NCI-H524 treated with DMSO at 0.1 percent for 48 hours (cell line): ENCODE measurements at regions not wholly inside any gene's neighbourhood (a gene's known extent, or its start where the extent isn't known, plus 50 kb on each side); places are given as distances from the start of the nearest gene placed in this dataset.

Experiments used
- DNase-seq: peaks from one replicate; lab custom pipeline; 2025; lab: John Stamatoyannopoulos, UW

DNA sequence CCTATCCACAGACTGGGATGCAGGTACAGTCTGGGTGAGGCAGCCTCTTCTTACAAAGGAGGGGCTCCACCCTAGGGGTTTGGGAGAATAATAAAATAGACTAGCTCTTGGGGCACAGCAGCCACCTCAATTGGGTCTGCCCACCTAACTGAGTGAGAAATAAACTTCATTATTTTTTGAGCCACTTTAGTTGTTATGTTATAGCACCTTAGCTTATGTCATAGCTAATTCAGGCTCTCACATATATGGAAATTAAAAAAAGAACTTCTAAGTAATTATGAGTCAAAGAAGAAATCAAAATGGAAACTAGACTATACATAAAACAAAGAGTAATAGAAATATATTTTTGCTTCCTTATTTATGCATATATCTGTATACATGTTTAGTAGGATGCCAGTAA is 318.5 kb upstream of the B3GALT2 start:
- DNase-seq, result no peak

- no peak for DNase-seq
Observed at GRCh38 chr1:193498088-193498655, 311.8 kb upstream of the B3GALT2 start.

GRCh38 chr1:193494368-193494767 is 308.0 kb upstream of the B3GALT2 start:
- no peak for DNase-seq

DNA sequence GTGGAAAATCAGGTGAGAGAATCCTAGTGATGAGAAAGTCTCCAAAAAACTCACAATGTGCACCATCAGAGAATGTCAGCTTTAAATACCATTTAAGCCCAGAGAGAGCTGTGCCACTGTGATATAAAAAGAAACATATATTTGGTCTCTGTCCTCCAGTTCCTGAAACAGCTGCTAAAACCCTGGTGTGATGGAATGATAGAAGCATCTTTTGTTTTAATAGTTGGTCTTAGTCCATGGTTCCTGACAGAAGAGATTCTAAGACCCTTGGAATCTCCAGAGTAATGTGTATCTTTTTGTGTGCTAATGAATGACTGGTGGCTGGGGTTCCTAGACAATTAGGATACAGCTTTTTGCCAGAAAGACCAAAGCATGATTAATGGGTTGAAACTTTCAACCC is 302.8 kb upstream of the B3GALT2 start:
- DNase-seq, result no peak

- no peak for DNase-seq
Observed at GRCh38 chr1:193487722-193488121, 301.3 kb upstream of the B3GALT2 start.

GRCh38 chr1:193486671-193487229 is 300.3 kb upstream of the B3GALT2 start:
- DNase-seq, result no peak

DNA sequence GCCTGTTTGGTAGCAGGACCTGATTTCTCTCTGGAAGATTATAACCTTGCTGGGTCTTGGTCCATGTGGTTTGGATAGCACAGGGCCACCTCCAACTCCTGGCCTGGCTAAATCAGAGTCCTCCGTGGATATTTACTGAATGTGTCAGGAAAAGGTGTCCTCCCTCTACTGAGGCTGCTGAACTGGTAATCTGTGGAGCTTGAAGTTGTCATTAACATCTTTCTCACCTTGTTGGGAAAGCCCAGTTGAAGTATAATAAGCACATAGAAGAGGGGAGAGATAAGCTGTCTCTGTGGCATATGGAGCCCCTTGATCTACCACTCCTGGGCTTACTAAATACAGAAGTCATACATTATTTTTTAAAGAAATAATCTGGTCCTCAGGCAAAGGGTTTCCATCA is 294.3 kb upstream of the B3GALT2 start:
- peak; percentile 28 for DNase-seq

DNA sequence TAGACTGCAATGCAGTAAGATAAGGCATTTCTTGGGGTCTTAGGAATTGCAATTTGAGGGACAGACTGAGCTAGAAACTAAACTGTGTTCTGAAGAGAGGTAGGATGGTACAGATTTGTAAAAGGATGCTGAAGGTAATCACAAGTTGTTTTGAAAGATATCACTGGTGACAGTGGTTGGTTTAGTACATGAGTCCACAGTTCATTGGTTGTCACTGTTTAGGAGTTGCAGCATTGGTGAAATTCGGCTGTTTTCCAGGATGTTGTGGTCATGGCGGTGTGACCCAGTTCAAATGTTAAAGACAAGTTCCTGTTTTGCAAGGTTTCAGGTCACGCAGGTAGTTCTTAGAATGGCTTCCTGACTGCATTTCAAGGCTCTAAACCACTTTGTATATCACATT is 292.8 kb upstream of the B3GALT2 start:
- no peak for DNase-seq

DNA sequence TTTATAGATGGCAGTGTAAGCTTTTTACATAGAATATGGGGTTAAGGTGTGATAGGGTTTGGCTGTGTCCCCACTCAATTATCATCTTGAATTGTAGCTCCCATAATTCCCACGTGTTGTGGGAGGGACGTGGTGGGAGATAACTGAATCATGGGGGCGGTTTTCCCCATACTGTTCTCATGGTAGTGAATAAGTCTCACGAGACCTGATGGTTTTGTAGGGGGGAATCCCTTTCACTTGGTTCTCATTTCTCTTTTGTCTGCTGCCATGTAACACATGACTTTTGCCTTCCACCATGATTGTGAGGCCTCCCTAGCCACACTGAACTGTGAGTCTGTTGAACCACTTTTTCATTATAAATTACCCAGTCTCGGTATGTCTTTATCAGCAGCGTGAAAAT is 290.3 kb upstream of the B3GALT2 start:
- no peak for DNase-seq

DNA sequence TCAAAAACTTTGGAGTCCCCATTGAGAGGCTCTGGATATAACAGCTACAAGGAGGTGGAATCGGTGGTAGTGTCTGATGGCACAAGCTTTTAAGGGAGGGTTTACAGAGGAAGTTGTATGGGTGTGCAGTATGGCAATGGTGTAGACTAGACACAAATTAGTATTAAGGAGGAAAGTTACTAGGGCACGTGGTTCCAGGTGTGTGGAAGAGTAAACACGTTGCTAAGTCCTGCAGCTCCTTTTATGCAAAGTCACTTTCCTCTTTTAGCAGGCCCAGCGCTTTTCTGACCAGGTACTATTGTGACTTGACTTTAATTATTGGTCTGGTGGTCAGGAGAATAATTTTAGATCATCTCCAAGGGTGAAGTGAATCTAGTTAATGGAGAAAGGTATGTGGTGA is 287.5 kb upstream of the B3GALT2 start:
- no peak for DNase-seq

- no peak for DNase-seq
Observed at GRCh38 chr1:193472838-193473398, 286.5 kb upstream of the B3GALT2 start.

DNA sequence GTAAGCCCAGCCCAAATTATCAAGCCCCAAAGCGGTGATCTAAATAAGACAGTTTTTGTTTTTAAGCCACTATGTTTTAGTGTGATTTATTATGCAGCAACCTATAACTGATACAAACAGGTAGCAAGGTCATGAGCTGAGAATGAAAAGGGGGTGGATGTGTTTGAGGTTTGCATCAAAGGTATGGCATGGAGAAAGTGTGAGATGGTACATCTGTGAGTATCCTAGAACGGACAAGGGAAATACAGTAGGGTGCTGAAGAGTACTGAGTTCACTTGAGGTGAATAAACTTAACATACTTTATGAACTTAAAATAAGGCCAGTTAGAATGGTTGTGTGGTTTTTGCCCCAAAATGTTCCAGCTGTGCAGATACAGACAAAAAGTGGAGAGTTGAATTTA is 286.0 kb upstream of the B3GALT2 start:
- no peak for DNase-seq

DNA sequence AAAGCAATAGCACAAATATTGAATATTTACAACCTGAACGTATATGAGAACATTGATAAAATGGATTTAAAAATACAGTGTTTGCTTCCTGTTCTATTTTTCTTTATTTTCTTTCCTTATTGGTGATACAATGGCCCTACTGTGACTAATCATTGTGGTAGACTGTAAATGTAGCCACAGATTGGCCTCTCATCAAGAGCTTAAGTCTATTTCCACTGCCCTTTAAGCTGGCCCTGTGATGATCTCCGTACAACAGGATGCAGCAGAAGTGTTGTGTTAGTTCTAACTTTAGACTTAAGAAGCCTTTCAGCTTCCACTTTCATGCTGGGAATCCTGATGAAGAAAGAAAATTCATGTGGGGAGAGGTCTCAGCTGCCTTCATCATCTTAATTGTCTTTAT is 285.6 kb upstream of the B3GALT2 start:
- no peak for DNase-seq

DNA sequence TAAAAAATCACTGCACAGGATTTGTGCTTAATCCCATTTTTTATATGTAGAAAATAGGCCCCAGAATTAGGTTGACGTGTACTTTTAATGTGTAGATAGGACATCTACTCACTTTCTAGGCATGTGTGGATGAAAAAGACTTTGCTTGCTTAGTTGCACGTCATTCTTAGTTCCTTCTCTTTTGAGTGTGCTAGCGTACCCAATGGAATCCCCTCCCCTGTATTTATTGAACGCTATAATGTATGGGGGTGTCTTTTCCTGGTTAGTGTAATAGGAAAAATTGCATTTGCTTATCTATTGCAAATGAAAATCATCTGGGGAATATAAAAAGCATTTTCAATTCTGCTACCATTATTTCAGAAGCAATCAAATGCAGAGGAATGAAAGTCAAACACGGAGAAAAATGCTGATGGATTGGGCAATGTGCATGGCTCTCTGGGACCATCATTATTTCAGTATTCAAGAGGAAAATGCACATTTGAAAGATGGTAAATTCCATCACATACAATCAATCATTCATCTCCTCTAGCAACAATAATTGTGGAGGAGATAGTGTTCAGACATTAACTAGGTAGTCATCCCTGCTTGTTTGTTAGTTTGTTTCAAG is 277.0 kb upstream of the B3GALT2 start:
- DNase-seq, result no peak

GRCh38 chr1:193462629-193463320 is 276.4 kb upstream of the B3GALT2 start:
- no peak for DNase-seq

DNA sequence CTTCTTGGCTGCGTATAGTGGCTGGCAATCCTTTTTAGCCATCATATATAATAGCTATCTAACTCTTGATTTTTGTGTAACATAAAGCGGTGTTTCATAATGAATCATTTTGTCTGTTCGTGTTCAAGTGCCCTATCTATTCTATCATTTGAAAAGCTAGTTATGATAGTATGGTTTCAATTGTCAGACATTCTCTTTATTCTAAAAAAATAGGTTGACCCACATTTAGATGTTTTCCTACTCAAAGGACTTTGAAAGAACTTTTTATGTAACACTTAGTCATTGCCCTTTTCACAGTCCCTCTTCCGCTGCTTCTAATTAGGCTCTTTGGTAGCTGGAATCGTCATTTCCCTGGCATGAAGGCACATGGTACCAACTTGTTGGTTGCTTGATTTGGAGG is 272.2 kb upstream of the B3GALT2 start:
- DNase-seq, result no peak

- DNase-seq, result no peak
Observed at GRCh38 chr1:193457676-193458075, 271.3 kb upstream of the B3GALT2 start.

GRCh38 chr1:193456811-193457280 is 270.4 kb upstream of the B3GALT2 start:
- DNase-seq, result no peak

- DNase-seq, result no peak
Observed at GRCh38 chr1:193451606-193452005, 265.2 kb upstream of the B3GALT2 start.

DNA sequence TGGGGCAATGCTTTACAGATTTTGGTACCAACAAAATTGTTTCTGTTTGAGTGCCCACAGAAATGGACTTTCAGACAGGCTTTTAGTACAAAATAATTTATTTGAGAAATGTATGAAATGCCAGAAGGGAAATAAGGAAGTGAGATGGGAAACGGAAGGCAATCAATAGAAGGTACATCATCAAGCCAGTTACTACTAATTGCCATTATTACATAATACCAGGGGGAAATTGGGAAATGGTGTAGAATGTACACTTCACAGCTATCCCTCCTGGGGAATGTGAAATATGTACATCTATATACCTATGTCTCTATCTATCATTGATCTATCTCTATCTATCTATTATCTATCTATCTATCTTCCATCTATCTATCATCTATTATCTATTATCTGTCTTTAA is 264.6 kb upstream of the B3GALT2 start:
- no peak for DNase-seq

DNA sequence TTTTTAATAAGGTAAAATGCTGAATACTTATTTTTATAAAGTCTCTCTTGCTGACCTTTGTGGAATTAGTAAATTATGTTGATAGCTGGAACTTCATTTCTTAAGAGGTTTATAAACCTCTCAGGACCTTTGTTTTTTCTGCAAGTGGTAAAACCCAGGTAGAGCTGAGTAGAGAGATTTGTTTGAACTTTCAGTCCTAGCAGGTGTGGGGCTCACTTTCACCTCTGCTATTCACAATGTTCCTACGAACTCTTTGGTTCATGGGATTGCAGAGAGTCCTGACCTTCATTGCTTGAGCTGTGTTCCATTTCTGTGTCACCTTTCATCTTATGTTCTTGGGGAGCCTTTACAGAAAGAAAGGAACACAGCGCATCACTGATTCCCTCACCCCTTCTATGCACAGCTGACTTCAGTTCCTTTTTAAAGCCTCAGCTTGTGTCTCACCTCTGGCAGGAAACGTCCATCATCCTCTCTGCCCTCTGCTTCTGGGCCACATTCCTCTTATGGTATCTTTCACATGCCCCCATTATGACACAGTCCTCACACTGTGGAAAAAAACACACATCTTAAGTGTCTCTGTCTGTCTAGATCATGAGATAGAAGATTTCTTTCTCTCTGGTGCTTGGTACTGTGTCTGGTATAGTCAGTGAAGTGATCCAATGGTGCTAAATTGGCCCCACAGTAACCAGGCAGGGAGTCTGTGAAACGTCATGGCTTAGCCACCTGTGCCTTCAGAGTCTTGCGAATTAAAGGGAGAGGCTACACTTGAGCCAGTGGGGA is 262.5 kb upstream of the B3GALT2 start:
- DNase-seq, result no peak

DNA sequence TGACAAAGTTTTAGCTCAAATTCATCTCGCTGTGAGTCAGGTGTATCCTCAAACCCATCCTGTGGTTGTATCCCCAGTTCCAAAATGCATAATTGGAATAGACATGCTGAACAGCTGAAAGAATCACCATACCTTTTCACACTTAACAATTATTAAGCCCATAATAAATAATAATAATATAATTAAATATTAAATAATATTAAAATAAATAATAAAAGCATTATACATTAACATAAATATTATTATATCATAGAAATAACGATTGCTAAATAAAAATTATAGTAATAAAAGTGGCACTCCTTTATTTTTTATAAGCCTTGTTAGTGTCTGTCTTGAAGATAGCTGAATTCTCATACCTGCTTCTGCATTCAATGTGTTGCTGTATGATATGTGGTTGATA is 257.5 kb upstream of the B3GALT2 start:
- no peak for DNase-seq
